ENCODE measurements at regions not wholly inside any gene's neighbourhood (a gene's known extent, or its start where the extent isn't known, plus 50 kb on each side); places are given as distances from the start of the nearest gene placed in this dataset.

DNA sequence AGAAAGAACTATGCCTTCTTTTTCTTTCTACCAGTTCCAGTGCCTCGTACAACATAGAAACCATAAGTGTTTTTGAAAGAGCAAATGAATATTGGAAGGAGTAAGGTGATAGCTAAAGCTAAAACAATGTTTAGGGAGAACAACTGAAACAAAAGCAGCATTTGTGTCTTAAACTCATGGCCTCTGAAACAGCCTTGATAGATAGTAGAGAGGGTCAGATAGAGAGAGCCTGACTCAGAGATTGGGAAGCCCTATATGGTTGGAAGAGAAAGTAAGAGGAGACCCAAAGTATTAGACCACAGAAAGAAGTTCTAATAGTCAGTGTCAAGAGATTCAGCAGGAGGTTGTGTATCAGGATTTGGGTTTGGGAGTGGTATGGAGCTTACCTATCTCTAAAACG is 79.6 kb upstream of the IFNG-AS1 start:
- DNase-seq = no peak

DNA sequence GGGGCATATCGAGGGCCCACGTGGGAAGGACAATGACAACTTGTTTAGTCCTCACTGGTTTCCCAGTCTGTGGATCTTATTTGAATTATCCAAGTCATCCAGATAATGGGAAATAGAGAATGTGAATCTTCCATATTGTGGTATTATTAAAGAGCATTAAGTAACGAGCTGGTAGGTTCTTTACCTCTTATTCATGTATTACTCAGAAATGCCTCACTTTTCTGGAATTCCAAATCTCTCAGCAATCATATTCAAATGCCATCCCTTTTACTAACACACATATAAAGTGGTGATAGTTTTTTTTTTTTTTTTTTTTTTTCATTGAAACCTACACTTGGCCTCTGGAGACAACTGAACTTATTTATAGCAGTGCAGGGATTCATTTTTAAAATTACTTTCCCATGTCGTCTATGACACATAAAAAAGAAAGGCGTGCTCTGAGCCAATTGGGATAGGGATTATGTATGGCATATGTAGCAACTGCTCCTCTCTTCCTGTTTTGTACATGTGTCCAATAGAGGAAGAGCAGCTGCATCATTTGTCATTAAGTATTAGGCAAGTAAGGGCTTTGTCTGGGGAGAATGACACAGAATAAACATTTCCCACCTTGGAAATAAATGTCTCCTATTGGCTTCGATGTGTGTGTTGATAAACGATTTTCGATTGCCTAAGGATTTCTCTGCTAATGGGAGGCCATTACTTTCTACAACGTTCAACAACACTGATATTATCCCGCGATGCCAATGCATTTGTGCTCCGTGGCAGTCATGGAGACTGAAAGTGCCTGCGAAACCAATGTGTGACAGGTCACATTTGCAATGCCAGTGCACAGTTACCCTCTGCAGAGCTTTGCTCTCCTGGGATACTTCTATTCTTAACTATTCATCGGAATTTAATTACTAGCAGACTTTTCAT is 78.6 kb upstream of the IFNG-AS1 start:
- no peak for DNase-seq

DNA sequence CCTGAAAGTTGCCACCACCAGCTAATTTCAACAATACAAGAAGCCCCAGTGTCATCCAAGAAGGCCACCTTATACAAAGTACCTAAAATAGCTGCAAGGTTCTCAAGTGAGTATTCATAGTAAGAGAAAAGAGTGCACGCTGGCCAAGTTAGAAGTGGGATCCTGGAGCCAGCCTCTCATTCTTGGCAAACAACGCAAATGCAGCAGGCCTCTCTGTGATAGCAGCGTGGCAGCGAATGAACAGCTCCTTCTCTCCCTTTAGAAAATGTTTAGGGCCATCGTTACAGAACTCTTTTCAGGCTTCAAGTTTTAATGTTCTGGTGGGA is 78.0 kb upstream of the IFNG-AS1 start:
- DNase-seq = no peak

DNA sequence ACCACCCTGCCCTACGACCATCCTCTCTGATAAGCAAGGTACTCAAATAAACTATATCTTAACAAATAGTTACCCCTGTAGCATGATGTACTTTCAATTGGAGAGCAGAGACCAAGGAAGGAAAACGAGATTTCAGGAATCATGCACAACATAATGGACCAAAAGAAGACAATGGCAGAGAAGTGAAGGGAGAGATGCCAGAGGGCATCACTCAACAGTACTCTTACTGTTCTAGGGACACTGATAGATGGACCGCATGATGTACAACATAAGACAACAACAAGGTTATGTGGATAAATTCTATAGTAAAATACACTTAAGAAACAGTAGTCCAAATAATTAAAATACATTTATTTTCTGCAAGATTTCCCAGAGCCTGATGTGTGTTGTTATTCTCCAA is 77.5 kb upstream of the IFNG-AS1 start:
- no peak for DNase-seq

DNA sequence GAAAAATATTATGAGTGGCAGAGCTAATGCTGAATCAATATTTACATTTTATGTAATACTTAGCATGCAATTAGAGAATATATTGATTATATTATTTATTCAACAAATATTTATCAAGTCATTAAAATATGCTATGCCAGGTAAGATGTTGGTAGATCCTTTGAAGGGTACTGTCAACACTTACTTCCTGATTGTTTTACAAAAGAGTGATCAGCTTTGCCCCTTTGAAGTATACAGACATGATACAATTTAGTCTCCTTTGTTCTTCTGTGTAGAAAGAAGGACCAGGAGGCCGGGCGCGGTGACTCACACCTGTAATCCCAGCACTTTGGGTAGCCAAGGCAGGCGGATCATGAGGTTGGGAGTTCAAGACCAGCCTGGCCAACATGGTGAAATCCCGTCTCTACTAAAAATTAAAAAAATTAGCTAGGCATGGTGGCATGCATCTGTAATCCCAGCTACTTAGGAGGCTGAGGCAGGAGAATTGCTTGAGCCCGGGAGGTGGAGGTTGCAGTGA is 73.9 kb upstream of the IFNG-AS1 start:
- no peak for DNase-seq

DNA sequence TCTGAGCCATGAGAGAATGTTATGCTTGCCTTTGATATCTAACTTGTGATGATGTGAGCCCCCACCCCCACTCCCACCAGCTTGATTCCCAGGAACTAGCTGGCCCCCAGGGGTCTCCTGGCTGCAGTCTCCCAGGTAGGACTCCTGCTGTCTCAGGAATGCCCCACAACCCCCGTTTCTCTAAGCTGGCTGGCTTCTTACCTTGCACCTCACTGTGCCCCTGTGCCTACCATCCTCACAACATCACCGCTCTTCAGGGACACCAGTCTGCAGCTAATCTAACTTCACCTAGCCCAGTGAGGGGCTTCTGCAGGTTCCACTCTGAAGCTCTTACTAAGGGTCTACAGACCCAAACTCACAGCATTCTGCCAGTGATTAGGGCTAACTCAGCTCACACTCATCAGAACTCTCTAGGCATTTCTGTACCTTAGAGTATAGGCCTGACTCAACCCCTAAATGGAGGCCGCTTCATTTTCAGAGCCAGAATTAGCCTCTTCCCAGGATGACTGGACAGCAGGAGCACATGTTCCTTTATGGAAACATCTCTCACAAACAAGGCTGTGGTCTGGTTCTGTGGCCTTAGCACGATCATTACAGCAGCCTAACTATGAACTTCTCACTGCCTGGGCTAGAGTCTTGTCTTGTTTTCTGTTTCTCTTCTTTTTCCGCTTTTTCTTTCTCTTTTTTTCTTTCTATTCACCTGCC is 72.8 kb upstream of the IFNG-AS1 start:
- DNase-seq = no peak

DNA sequence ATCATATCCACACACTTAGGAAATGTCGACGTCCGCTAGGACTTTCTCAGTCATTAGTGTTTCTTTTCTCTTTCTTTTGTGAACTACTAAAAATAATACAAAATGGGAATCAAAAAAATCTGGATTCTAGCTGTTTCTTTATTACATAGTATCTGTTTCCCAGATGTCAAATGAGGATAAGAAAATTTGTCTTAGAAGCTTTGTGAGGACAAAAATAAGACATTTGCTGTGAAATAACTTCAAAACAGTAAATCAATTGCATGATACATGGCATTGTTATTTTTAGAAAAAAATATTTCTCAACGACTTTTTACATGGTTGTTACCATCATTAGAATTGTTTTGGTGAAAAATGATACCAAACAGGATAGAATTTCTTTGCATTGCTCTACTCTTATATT is 71.4 kb upstream of the IFNG-AS1 start:
- no peak for DNase-seq

DNA sequence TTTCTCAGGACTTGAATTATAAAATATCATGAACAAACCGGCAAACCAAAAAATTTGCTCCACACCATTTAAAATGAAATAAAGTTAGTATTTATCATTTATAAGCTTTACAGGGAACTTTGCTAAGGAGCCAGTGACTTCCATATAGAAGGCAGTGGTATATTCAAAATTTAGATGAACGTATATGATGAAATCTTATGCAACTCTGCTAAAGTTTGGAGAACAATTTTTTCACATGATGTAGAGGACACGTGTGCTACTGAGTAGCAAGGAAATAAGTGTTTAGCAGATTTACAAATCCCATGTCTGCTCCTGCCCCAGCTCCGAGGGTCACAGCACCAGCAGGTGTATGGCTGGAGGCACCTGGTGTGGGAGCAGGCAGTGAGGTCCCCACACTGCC is 70.8 kb upstream of the IFNG-AS1 start:
- no peak for DNase-seq

DNA sequence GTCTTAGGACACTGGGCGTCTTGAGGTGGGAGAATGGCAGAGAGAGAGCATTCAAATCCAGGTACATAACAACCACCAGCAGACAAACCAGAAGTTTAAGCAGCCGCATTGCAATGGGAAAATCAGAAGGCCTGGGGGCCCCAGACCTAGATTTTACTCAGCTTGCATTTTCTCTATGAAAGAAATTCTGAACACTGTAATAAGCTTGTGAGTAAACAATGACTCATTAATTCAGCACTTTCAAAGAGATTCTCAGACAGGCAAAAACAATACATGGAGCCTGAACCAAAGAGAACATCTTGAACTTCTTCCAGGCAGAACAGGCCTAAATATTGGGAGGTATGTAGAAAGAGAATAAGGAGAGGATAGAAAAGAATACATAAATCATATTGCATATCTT is 69.8 kb upstream of the IFNG-AS1 start:
- no peak for DNase-seq

DNA sequence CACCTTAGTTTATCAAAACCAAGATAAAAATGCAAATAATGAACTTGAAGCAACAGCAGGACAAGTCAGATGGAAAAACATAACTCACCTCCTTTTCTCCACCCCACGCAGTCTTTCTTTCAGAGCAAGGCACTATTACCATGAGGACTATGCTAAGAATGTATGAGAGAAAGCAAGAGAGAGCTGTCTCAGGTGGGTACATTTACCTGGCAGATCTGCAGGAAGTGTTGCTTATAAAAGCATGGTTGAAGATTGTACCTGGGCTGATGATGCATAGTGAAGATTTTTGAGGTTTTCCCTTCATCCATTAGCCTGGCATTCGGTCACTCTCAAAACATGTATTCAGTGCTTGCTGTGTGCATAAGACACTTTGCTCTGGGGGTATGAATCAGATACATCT is 68.8 kb upstream of the IFNG-AS1 start:
- no peak for DNase-seq

DNA sequence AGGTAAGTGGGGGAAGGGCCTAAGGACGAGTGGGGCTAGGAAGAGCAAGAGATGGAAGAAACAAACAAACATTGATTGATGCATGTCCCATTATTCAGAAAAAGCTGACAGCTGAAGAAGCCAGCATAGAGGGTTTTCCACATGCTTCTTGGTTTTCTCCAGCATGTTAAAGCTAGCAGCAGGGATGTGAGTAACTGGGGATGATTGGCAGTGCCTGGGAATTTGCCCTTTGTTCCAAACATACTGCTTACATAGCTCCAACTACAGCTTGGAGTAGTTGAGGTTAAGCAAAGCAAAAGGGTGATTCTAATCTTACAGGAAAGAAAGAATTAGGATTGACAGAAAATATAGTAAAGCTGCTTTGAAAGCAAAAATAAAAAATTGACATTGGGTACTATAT is 68.0 kb upstream of the IFNG-AS1 start:
- no peak for DNase-seq

DNA sequence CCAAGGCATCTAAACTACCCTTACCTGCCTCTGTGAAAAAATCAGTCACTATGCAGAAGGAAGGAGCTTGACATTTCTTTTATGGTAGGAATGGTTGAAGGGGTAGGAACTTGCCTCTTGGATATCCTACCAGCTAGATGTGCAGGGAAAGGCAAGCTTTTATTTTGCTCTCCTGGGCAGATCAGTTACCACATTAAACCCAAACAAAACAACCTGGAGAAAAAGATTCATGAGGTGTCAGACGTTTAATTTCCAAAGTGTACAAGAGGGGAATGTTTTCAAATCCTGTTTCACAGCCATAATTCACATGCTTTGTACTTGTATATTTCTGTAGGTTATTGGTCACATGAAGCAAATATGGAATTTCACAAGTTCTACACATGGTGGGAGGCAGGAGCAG is 67.0 kb upstream of the IFNG-AS1 start:
- peak; percentile 63 for DNase-seq

DNA sequence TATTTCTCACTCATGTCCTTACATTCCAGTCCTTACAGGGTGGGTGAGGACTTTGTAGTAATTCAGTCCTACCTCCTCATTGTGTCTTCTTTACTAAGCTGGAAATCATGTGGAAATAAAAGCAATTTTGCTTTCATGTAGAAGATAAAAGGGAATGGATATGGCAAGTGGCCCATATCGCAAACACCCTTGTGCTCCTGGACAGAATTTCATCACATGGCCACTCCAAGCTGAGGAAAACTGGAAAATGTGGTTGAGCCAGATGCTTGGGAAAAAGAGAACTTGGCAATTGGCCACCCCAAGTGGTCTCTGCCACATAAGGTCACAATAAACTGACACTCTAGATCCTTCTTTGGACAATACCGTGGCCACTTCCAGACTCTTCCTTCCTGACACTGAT is 64.2 kb upstream of the IFNG-AS1 start:
- no peak for DNase-seq

DNA sequence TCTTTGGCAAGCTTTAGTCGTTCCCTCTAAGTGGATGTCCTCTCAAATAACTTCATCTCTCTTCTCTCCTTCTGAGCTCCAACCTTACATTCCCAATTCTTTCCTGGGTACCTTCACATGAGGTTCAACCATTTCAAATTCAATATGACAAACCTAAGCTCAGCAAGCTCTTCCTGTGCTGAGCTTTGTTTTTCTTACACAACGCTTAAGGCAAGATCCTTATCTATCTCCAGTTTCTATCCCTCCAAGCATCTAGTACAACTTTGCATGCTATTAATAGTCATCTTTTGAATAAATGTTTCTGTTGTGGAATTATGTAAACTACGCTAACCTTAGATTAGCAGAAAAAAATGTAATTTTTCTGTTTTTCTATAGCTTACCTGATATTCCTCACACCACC is 63.7 kb upstream of the IFNG-AS1 start:
- no peak for DNase-seq

DNA sequence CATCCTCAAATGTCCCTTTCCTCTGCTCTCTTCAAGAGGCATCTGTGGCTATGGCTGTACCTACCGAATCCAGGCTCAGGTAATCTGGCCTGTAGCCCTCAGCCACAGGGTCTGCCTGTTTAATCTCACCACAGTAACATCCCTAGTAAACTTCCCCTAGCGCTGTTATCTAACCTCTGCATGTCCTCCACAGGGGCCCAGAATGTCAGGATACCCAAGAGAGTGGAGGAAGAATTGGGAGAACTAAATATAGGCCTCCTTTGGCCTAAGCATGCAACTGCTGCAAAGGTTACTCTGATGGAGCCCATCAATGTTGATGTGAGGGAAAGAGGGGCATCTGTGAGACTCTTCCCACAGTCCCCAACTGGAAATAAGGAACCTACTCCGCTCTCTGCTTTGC is 63.2 kb upstream of the IFNG-AS1 start:
- no peak for DNase-seq

DNA sequence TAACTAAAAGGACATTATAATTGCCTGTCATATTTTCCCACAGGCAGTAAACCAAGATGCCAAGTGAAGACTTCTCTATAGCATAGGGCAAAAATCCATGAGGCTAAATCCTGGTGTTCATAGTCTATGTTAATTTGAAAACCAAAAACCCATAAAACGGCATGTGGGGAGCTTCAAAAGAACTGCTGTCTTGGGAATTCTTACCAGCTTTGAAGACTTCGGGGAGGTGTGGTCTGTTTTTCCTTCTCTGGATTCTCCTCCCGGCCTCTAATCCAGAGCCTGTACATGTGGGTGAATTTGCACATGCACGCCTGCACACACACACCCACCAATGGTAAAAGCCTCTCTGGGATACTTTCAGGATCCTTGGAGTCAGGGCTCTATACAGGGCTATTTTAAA is 61.9 kb upstream of the IFNG-AS1 start:
- no peak for DNase-seq

DNA sequence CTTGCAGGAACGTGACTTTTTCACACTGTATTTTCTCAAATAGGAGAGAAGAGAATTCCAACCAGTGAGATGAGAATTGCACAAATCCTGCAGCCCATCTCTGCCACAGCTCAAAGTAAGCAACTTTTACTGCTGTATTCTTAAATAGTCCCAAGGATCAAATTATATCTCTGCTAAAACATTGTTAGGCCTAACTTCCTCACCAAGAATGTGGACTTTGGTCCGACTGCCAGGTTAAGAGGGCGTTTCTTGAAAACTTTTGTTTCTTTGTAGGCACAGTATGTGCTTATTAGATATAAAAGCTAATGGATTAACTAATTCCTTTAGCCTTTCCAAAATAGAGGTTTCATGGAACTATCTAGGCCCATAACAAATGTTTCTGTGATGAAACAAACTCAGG is 61.4 kb upstream of the IFNG-AS1 start:
- DNase-seq = no peak

DNA sequence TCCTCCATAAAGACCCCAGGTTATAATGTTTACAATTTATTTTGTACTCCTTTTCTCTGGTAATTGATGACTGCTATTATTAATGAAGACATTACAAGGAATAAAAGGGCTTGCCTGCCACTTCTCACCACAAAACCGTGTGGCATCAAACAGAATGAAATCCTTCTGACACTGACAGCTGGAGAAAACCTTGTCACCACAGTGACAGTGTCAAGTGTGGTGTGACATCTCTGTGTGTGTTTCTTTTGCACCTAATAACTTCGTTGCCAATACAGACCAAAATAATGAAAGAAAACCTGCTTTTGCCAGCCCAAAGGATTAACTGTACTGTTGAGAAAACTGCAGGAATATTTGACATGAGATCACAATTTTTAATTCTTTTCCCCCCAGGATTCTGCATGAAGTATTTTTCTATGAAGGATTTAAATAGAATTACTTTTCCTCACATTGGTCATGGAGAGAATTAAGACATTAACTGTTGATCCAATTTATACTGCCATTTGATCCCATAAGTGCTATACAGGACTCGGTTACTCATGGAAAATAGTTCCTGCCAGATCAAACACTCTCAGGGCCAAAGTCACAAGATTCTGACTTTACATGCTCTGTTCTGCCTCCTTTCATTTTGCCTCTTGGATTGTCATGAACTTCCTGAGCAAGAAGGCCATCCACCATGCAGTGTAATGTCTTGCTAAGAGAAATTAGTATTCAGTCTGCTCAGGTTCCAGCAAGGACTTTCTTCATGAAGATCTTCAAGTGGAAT is 60.4 kb upstream of the IFNG-AS1 start:
- DNase-seq = no peak

DNA sequence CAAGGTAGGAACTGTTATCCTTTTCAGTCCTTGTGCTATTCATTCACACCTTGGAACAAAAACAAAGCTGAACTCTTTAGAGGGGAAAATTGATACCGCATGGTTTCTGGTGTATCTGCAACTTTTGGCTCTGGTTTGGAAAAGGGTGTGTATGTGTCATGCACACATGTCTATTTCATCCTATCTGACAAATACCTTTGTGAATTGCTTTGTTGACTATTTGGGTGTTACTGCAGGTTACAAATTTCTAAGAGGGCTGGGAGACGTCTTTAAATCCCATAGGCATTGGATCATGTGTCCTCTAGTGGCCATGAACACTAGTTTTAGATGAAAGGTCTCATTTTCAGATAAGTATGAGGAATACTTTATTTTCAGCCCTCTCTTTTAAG is 59.9 kb upstream of the IFNG-AS1 start:
- DNase-seq = no peak

DNA sequence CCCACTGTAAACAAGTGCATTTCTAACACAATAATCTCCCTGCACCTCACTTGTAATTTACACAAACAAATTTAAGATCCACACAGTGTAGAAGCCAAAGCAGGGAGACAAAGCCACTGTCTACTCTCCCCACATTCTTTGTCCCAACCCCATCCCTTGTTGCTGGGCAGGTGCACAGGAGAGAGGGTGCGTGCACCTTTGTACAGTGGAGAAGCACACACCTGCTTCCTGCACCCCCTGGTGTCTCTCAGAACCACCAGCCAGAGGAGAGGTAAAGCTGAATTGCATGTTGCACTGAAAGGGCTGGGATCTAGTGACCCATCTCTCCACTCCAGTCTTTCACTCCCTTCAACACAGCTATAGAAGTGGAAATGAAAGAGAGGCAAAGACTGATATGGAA is 51.4 kb upstream of the IFNG-AS1 start:
- DNase-seq = no peak

All from left kidney (tissue), 1 donor.